ENCODE measurements at regions not wholly inside any gene's neighbourhood (a gene's known extent, or its start where the extent isn't known, plus 50 kb on each side); places are given as distances from the start of the nearest gene placed in this dataset.

DNA sequence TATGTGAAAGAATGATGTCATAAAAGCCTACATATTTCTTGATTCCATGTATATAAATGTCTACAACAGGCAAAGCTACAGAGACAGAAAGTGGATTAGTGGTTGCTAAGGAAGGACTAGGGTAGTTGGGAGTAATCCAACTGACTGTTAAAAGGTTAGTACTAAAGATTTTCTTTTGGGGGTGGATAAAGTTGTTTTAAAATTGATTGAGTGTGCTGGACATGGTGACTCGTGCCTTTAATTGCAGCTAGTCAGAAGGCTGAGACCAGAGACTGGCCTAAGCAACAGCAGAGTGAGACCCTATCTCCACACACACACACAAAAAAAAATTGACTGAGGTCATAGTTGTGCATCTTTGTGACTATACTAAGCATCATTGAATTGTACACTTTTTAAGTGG lies 234.3 kb downstream of the C12orf50 start:
- no peaks in the 10 kb centered on the region for H3K4me1 ChIP-seq (ENCODE audit: insufficient read depth, low read length, severe bottlenecking)
- no peak overlapping the region for H3K4me2 ChIP-seq (ENCODE audit: low read length)
- H3K79me2 ChIP-seq (ENCODE audit: insufficient read depth, low read length): no peaks in the 10 kb centered on the region
- TF ChIP-seq, protein P1, sequence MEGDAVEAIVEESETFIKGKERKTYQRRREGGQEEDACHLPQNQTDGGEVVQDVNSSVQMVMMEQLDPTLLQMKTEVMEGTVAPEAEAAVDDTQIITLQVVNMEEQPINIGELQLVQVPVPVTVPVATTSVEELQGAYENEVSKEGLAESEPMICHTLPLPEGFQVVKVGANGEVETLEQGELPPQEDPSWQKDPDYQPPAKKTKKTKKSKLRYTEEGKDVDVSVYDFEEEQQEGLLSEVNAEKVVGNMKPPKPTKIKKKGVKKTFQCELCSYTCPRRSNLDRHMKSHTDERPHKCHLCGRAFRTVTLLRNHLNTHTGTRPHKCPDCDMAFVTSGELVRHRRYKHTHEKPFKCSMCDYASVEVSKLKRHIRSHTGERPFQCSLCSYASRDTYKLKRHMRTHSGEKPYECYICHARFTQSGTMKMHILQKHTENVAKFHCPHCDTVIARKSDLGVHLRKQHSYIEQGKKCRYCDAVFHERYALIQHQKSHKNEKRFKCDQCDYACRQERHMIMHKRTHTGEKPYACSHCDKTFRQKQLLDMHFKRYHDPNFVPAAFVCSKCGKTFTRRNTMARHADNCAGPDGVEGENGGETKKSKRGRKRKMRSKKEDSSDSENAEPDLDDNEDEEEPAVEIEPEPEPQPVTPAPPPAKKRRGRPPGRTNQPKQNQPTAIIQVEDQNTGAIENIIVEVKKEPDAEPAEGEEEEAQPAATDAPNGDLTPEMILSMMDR (IDR thresholded peaks at IDR 0.05; ENCODE audit: low read length): no peak
- TF ChIP-seq EZH2 (IDR thresholded peaks at IDR 0.05; ENCODE audit: borderline replicate concordance, low read length): no peak
- no peaks in the 10 kb centered on the region for H3K36me3 ChIP-seq (ENCODE audit: insufficient read depth, low read length)
- no peaks in the 10 kb centered on the region for H3K9me2 ChIP-seq (ENCODE audit: low read depth, low read length)
- H4K20me1 ChIP-seq (ENCODE audit: insufficient read depth, low read length): no peaks in the 10 kb centered on the region
- no peak overlapping the region for H2AFZ ChIP-seq (ENCODE audit: low read length)
- H3F3A ChIP-seq (ENCODE audit: insufficient read depth, low read length): no peaks in the 10 kb centered on the region
- no peaks in the 10 kb centered on the region for H3K27me3 ChIP-seq (ENCODE audit: insufficient read depth, low read length)
- no peak overlapping the region for H3K4me3 ChIP-seq (ENCODE audit: low read depth, low read length, poor library complexity, severe bottlenecking)
- no peak overlapping the region for H3K27ac ChIP-seq (ENCODE audit: low read depth, low read length, poor library complexity, severe bottlenecking)
- no peak overlapping the region for H3K9ac ChIP-seq (ENCODE audit: low read length)
- H3K9me3 ChIP-seq (ENCODE audit: low read length): no peaks in the 10 kb centered on the region

DNA sequence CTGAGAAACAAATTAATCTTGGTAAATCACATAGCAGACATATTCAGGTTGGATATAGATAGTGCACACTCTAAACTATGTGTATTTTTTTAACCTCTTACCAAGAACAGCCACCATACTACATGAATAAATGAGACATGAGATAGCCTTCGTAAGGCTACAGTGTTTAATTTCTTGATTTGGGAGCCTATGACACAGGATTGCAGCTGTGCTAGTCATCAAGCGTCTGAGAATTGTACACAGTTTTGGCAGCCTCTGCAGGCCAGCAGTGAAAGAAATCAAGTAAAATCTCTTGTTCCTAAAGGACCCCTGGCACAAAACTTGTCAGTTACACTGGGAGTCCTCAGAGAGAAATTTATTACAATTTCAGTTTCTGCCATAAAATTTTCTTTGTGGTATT lies 236.1 kb downstream of the C12orf50 start:
- no peaks in the 10 kb centered on the region for H3K4me1 ChIP-seq (ENCODE audit: insufficient read depth, low read length, severe bottlenecking)

DNA sequence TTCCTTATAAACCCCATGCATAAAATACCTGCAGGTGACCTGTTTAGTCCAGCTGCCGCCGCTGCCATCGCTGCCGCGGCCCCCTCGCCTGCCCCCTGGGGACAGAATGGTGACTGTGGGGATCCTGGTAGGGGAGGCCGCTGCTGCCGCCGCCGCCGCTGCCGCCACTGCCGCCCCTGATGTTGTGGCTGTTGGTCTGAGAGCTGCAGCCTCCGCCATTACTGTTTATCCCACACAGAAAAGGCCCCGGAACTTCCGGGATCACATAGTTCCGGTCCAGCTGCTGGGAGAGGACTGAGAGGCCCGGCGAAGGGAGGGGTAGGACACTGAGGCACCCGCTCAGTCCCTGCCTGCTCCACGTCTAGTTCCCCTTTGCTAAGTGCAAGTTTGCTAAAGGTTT lies 244.9 kb downstream of the C12orf50 start:
- no peak for TF ChIP-seq EZH2 (IDR thresholded peaks at IDR 0.05; ENCODE audit: borderline replicate concordance, low read length)
- TF ChIP-seq, protein P1 (IDR thresholded peaks at IDR 0.05; ENCODE audit: low read length): no peak
- no peaks in the 10 kb centered on the region for H3K36me3 ChIP-seq (ENCODE audit: insufficient read depth, low read length)
- H3K9me2 ChIP-seq (ENCODE audit: low read depth, low read length): no peaks in the 10 kb centered on the region
- H3K9me3 ChIP-seq (ENCODE audit: low read length): no peaks in the 10 kb centered on the region
- H3K4me2 ChIP-seq (ENCODE audit: low read length): no peak overlapping the region
- no peaks in the 10 kb centered on the region for H3F3A ChIP-seq (ENCODE audit: insufficient read depth, low read length)
- H3K27me3 ChIP-seq (ENCODE audit: insufficient read depth, low read length): no peaks in the 10 kb centered on the region
- H4K20me1 ChIP-seq (ENCODE audit: insufficient read depth, low read length): no peaks in the 10 kb centered on the region
- H3K4me1 ChIP-seq (ENCODE audit: insufficient read depth, low read length, severe bottlenecking): no peaks in the 10 kb centered on the region
- no peak overlapping the region for H3K4me3 ChIP-seq (ENCODE audit: low read depth, low read length, poor library complexity, severe bottlenecking)
- no peak overlapping the region for H3K27ac ChIP-seq (ENCODE audit: low read depth, low read length, poor library complexity, severe bottlenecking)
- no peaks in the 10 kb centered on the region for H3K79me2 ChIP-seq (ENCODE audit: insufficient read depth, low read length)
- H3K9ac ChIP-seq (ENCODE audit: low read length): no peak overlapping the region
- H2AFZ ChIP-seq (ENCODE audit: low read length): no peak overlapping the region

More for the DNA sequence above, 236.1 kb downstream of the C12orf50 start:
- H3K9ac ChIP-seq (ENCODE audit: low read length): no peak overlapping the region
- H3K9me3 ChIP-seq (ENCODE audit: low read length): no peaks in the 10 kb centered on the region
- H3K27me3 ChIP-seq (ENCODE audit: insufficient read depth, low read length): no peaks in the 10 kb centered on the region
- H3K4me2 ChIP-seq (ENCODE audit: low read length): no peak overlapping the region
- H3K27ac ChIP-seq (ENCODE audit: low read depth, low read length, poor library complexity, severe bottlenecking): no peak overlapping the region
- no peaks in the 10 kb centered on the region for H3K36me3 ChIP-seq (ENCODE audit: insufficient read depth, low read length)
- no peak overlapping the region for H2AFZ ChIP-seq (ENCODE audit: low read length)
- no peaks in the 10 kb centered on the region for H3K9me2 ChIP-seq (ENCODE audit: low read depth, low read length)
- H4K20me1 ChIP-seq (ENCODE audit: insufficient read depth, low read length): no peaks in the 10 kb centered on the region
- H3K79me2 ChIP-seq (ENCODE audit: insufficient read depth, low read length): no peaks in the 10 kb centered on the region
- no peak for TF ChIP-seq EZH2 (IDR thresholded peaks at IDR 0.05; ENCODE audit: borderline replicate concordance, low read length)
- TF ChIP-seq, protein P1 (IDR thresholded peaks at IDR 0.05; ENCODE audit: low read length): no peak
- no peaks in the 10 kb centered on the region for H3F3A ChIP-seq (ENCODE audit: insufficient read depth, low read length)
- no peak overlapping the region for H3K4me3 ChIP-seq (ENCODE audit: low read depth, low read length, poor library complexity, severe bottlenecking)

All from OCI-LY1 (cell line).